Neural cell (in vitro differentiated cells): ENCODE measurements at regions not wholly inside any gene's neighbourhood (a gene's known extent, or its start where the extent isn't known, plus 50 kb on each side); places are given as distances from the start of the nearest gene placed in this dataset.

Experiments
- CTCF ChIP-seq: fragments of 450-650 bp; IDR thresholded peaks from 2 replicates; pipeline ENCODE4 v1.5.1; 2014; ENCODE audit warnings: antibody characterized with exemption, mild to moderate bottlenecking, moderate library complexity; ENCODE audit not compliant: poor library complexity, severe bottlenecking
- EP300 ChIP-seq: fragments of 450-650 bp; conservative IDR thresholded peaks from 2 replicates; pipeline ENCODE4 v1.6.1; 2014; ENCODE audit warnings: antibody characterized with exemption, mild to moderate bottlenecking, moderate library complexity; ENCODE audit not compliant: poor library complexity, severe bottlenecking
- RAD21 ChIP-seq: fragments of 450-650 bp; conservative IDR thresholded peaks from 2 replicates; pipeline ENCODE4 v1.6.1; 2014; ENCODE audit warnings: antibody characterized with exemption, mild to moderate bottlenecking, moderate library complexity

DNA sequence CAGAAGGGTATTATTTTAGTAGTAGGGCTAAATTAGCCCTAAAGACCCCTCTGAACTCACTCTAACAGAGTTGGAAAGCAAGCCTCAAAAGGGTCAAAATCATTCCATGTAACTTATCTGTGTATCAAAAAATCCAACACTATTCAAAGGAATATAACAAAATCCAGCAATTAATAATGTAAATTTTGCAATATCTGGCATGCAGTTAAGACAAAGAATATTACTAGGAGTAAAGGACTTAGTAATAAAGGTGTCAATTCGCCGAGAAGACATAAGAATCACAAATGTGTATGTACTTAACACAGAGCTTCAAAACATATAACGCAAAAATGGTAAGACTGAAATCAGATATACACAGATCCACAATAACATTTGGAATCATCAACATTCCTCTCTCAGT lies 71.2 kb upstream of the PFN2 start:
- no peak for TF ChIP-seq CTCF
- TF ChIP-seq RAD21, result no peak
- TF ChIP-seq EP300, result no peak
